NCI-H2196 (cell line): ENCODE measurements at regions not wholly inside any gene's neighbourhood (a gene's known extent, or its start where the extent isn't known, plus 50 kb on each side); places are given as distances from the start of the nearest gene placed in this dataset.
"Not testable (repeated sequence)": the region's sequence is repeated elsewhere in the genome, so short reads cannot be mapped to it uniquely, and the experiment has no call there.

Experiments
- DNase-seq: peaks from one replicate; lab custom pipeline; 2025; ENCODE audit not compliant: unreplicated experiment; lab: John Stamatoyannopoulos, UW

DNA sequence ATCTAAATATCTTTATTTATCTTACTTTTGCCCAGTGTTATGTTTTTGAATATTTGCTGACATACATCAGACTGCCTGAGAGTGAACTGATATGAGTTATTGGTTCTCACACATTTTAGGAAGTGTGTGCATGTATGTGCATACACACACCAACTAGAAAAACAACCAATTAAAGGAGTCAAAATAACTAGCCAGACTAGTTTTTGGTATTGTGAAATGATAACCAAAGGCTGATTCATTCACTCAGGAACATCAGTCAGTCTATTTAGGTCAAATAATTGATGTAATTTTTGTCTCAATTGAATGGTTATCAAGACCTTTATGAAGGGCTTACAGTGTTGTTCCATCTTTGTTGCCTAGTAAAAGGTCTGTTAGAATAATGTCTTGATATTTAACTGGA is 369.3 kb upstream of the VRK2 start:
- DNase-seq, result no peak

DNA sequence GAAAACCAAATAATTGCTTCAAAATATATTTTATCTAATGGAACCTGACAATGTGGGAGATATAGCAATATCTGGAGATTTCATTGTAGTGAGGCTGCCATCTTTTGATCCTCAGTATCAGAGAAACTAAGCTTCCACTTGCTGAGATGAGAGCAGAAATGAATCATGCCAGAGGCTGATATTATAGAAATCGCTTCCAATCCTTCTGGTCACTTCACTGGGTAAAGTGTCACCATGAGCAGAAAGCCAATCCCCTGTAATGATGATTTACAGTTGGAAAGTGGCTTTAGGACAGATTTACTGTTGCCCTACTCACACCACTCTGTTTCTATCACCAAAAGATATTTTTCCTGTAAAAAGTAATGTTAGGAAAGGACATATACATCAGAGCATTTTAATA is 365.0 kb upstream of the VRK2 start:
- no peak for DNase-seq

DNA sequence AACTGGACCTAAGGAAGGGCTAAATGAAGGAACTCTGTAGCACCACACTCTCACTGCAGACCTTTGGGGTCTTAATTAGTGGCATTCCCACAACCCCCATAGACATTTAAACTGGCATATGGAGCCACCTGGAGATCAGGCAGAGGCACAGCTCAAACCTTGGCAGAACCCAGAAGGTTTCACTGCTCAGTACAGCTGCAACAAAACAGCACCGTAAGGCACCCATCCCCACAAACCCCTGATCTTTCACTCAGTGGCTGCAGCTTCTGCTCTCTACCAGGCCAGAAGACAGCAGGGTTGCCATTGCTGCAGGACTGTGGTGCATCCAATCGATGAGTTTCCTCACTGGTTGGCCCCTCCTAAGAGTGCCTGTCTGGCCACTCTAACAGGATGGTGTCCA is 361.6 kb upstream of the VRK2 start:
- no peak for DNase-seq

DNA sequence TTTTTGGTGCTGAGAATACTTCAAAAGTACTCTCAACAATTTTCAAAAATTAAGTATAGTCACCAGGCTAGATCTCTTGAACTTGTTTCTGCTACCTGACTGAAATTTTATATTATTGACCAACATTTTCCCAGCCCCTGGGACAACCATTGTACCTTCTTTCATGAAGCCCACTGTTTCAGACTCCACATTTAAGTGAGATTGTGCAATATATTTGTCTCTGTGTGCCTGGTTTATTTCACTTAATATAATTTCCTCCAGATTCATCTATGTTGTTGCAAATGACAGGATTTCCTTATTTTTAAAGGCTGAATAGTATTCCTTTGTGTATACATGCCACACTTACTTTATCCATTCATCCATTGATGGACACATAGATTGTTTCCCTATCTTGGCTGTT is 354.2 kb upstream of the VRK2 start:
- DNase-seq, result no peak

DNA sequence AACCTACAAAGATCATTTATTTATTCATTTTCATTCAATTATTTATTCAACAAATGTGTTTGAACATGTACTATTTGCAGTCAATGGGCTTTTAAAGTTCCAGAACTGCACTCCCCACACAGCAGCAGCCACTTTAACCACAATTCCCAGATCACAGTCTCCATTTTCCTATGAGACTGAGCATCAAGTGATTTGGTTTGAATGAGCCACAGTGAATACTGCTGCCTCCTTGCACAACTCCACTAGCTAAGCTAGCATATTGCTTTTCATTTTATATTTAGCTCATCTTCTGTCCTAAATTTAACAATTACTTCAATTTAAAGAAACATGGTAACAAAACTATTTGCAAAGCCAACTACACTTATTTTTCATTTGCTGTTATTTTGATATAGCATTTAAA is 353.4 kb upstream of the VRK2 start:
- no peak for DNase-seq

DNA sequence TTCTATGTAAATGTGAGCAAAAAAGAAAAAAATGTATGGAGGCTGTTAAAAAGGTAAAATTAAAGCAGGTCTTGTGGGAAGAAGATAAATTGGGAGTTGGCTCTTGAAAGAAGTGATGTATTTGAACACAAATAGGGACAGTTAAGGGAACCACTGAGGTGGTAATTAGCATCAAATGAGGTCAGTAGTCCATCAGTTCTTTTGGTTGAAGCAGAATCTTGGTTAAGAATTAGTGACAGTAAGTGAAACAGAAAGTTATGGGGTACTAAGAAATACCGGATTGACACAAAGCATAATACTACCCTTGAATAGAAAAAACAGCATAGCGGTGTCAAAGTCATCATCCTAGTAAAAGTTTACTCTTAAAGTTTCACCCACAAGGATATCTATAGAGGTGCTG is 352.6 kb upstream of the VRK2 start:
- no peak for DNase-seq

DNA sequence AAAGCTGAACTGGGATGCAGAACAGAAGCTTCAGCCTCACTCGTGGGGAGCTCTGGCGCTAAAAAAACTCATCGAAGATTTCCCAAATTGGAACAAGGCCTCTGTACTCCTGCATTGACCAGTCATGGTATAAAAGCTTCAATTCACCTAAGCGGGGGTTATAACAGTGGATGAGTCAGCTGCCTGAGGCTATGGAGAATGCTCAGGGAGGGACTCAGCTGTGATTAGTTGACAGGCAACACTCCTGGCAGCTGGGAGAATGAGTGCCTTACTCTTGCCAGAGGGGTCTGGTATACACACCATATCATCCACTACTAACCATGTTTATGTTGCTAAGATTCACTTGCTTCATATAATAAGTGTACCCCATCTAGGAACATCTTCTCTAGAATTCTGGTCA is 350.6 kb upstream of the VRK2 start:
- DNase-seq, result no peak

DNA sequence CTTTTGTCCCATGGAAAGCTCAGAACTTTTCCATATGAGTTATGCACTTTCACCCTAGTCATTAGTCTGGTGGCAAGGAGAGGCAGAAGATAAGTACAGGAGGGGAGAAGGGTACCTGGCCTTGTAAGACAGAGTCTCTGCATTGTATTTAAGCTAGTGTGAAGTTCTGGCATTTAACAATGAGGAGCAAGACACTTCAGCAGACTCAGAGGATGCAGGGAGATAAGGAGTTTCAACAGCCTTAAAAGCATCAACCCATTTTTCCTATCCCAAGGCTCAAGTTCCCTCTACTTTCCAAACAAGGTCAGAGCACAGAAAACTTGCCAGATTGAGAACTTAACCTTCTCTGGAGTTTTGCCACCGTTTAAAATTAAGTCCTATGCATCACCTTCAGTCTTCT is 348.2 kb upstream of the VRK2 start:
- no peak for DNase-seq

DNA sequence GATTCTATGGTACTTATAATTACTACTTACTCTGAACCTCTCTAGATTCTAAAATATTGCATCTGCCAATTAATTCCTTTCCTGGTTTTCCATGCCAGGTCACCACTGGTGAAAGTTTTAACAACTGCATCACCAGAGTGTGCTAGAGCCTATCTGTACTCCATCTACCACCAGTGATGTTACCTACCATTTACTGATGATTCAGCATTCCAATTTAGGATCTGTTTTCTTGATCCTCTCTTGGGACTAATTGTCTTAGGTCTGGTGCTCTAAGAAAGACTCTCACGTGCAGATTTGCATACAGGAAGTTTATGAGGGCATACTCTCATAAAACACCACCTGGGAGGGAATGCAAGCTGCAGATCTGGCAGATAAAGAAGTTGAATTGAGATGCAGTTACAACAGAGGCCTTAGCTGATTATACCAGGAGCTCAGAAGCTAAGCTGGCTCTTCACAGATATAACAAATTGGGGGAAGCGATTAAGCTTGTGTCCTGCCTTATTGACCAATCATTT is 347.6 kb upstream of the VRK2 start:
- DNase-seq, result no peak

DNA sequence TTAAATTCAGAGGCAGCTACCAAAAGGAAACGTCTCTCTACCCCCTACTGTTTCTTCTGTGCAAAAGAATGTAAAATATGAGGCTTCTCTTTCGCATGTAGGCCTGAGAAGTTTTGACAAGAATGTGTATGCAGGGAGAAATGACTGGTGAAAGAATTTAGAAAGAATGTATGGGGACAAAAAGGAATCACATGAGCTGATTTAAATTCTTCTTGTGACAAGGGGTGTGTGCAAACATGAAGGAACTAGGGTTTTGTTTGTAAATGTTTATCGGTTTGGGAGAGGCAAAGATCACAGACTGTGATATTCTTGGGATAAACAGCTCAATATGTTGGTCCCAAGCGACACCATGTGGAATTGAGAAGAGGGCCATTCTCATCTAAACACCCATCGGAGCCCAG is 345.2 kb upstream of the VRK2 start:
- DNase-seq, result no peak

DNA sequence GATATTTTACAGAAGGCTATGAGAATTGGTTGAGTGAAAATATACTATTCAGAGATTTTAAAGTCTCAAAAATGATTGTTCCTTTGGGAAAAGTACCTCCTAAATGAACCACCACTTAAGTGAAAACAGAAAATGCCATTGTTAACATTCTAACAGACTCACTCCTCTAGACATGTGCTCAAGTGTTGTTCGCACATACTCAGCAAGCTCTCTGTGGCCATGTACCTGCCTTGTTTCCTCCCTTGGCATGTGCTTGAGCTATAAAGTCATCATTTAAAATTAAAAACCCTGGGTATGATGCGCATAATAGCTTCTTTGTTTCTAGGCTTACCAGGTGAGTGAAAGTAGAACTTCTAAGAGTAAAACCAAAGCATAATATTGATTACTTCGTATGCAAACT is 343.2 kb upstream of the VRK2 start:
- no peak for DNase-seq

DNA sequence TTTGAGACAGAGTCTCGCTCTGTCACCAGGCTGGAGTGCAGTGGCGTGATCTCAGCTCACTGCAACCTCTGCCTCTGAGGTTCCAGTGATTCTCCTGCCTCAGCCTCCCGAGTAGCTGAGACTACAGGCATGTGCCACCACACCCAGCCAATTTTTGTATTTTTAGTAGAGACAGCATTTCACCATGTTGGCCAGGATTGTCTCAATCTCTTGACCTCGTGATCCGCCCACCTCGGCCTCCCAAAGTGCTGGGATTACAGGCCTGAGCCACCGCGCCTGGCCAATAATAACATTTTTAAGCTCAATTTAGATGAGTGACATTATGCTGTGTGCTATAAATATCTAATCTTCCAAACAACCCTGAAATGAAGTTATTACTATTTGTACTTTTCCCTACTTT is 338.8 kb upstream of the VRK2 start:
- not testable (repeated sequence) for DNase-seq

DNA sequence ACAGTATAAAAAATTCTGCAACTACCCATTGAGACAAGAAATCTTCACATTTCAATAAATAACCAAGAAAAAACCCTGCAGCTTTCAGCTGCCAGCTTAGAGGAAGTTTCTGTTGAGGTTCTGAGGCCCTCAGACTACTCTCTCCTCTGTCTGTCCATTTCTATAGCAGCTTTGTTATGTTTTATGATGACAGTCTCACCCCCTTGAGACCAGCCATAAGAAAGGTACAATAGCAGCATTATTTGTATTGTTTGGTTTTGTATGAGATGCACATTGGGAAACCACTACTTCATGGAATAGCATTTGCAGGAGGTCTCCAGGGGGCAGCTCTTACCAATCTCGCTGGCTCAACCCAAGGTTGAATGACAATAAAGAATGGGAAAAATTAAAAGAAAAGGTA is 334.6 kb upstream of the VRK2 start:
- no peak for DNase-seq

DNA sequence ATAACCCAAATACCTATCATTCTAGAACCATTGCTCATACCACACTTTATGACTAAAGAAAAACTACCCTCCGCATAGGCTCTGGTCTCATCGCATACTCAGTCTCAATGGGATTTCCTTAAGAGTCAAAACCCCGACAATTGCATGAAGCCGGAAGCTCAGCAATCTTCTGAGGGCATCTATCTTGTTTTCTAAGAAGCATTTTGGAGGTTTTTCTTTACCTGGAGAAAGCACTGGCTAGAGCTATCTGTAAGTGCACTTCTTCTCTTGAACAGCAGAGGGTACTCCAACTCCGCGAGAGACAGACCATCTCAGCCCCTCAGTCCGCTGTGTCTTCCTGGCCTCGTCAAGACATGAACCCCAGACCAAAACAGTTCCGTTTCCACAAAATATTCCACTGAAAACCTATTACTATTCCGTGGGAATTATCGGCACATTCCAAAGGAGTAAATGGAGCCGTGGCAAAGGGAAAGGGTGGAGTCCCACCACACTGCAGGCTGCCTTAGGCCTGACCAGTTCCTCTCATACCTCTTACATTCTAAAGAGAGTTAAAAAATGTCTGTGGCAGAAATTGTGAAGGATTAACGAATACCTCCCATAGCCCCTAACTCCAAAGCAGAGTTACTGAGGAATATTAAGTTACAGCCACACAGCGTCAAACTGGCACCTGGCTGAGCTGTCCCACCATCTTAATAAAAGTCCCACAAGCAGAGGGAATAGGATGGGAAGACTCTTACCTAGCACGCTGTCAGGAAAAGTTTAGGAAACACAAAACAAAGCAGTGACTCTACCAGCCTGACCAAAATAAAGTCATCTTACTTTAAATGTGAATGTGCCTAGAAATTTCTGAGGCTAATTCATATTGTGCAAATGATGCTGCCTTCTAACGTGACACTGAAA is 325.6 kb upstream of the VRK2 start:
- DNase-seq, result no peak

DNA sequence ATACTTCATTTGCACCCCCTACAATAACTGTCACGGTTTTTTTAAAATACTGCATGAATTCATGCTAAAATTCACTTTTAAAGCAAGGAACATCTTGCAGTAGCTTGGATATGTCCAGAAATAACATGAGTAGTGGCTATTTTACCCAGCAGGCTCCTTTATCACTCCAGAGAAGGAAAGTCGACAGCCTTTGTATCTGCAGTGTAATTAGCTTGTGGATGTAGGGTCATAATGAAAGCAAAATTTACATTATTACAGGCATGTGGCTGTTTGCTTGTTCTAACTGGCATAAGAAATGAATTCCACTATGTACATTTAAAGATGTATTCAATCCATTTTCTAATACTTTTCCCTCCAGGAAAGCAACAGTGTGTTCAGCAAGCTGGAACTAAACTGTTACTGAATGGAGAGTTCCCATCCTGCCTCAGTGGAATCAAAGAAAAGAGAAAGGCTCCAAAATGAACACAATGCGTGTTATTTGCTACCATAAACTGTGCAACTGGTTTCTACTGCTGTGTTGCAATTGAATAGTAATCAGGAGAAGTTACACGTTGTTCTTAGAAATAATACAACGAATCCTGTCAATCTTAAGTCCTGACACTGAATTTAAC is 321.2 kb upstream of the VRK2 start:
- DNase-seq, result no peak

DNA sequence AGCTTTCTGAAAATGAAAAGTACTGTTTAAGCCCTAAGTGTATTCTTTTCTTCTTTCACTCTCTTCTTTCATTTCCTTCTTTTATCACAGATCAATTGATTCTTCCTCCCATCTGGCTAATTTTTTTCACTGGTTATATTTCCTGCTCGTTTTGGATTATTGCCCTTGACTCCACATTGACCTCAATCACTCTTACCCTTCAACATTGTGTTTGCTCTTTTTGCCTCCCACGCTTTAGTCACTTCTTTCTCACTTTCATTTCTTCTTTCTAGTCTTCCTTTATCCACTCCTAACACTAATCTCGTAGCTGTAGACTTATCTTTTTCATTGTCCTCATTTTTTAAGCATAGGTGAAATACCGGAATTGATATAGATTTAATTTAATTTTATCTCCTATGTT is 320.3 kb upstream of the VRK2 start:
- no peak for DNase-seq

DNA sequence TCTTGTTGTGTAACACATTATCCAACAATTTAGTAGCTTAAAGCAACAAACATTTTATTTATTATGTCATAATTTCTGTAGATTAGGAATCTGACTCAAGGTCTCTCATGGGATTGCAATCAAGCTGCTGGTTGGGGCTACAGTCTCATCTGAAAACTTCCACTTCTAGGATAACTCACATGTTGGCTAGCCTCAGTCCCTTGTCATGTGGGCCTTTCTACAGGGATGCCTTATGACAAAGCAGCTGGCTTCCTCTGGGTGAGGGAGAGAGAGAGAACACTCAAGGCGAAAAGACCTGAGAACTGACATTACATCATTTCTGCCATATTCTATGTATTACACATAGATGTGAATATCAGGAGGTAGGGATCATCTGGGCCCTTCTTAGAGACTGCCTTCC is 317.9 kb upstream of the VRK2 start:
- DNase-seq, result no peak

DNA sequence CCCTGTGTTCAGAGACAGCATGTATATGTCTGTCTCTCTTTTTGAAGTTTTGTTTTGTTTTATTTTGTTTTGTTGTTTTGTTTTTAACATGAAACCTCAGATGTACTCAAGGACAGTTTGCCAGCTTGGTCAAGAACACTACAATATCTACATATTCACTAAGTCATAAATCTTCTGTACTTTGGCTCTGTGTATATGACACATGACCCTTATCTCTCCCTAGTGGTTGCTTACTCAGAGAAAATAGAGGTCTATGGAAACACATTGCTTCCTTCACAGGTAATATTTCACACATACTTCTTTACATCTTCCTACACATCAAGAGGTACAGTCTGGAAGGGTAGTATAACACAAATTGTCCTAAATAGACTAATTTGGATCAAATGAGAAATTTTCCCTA is 312.6 kb upstream of the VRK2 start:
- DNase-seq, result no peak

DNA sequence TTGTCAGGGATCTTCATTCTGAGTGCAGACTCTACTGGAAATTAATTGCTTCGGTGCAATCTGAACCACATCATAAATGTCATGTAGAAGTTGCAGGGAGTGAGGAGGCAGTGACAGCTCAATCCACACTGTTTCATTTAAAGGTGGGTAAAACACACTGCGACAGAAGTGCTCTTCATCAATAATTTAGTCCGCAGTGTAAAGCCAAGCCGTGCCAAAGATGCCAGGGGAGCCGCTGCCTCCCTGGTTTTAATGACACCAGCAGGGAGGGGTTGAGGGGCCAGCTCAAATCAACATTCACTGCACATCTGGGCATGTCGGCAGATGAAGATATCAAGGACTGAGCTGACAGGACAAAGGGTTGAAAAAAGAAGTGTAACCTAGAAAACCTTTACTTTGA is 305.7 kb upstream of the VRK2 start:
- no peak for DNase-seq

DNA sequence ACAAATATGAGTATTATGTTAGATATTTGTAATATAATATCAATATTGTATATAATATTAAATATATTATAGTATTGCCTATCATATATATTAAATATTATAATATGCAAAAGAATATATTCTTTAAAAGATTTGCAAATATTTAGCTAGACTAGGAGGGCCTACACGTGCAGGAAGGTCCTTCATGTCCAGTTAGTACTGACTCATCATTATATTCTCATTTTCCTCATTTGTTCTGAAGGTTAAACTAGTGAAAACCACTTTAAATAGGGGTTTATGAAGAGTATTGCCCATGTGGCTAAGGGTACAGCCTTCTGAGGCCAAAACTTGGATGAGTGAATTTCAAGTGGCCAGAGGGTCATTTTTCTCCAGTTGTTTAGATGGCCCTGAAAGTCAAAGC is 293.0 kb upstream of the VRK2 start:
- DNase-seq, result no peak

DNA sequence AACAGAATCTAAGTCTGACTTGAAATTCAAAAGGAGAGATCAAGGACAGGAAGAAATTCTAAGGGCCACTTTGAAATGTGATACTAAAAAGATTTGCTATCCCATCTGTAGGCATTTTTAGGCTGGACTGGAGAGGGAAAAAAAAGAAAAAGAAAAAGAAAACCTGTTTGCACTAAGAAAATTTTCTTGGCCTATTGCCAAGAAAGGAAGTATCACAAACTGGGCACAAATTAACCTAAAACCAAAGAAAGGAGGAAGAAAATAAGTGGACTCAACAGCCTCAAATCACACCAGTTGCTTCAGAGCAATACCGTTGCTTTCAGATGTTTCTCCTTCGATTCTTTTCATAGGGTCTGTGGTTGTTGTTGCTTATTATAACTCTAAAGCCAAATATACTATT is 287.9 kb upstream of the VRK2 start:
- no peak for DNase-seq

DNA sequence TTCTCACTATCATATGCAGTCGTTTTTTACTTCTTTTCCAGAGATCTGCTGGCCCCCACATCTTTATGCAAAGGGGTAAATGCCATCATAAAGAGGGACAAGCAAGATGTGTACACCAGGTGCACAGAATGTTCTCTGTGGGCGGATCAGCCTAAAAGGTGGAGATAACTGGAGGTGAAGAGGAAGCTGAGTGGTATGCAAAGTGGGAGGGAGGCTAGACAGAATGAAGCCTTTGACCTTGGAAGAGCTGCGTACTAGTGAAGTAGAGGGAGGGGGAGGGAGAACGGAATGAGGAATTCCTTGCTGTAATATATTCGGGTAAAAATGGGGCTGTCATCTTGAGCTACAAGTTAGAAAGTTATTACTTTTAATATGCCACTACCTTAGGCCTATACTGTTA is 287.5 kb upstream of the VRK2 start:
- no peak for DNase-seq
